ENCODE measurements at regions not wholly inside any gene's neighbourhood (a gene's known extent, or its start where the extent isn't known, plus 50 kb on each side); places are given as distances from the start of the nearest gene placed in this dataset.

- WGBS, result 85% methylated on average over 1 of the region's 1 CpG
- Histone ChIP-seq H3K27ac (no peak overlapping the region), H3K36me3 (no peaks in the 10 kb centered on the region), H3K27me3 (no peaks in the 10 kb centered on the region), H3K4me1 (no peaks in the 10 kb centered on the region), H3K9me3 (no peaks in the 10 kb centered on the region), H3K4me3 (no peak overlapping the region)
- no peak for DNase-seq (ENCODE audit: low spot score in 2 of 2)
- TF ChIP-seq EP300 (IDR thresholded peaks at IDR 0.05) (no peak), CTCF (IDR thresholded peaks at IDR 0.05) (no peak), POLR2A (IDR thresholded peaks at IDR 0.05) (no peak)
These were observed 703.1 kb upstream of the FZD8 start for GRCh38 chr10:36345175-36345533.

- 59% methylated on average over 6 of the region's 6 CpGs for WGBS
- Histone ChIP-seq H3K4me3 (no peak overlapping the region), H3K9me3 (no peaks in the 10 kb centered on the region), H3K36me3 (no peaks in the 10 kb centered on the region), H3K4me1 (no peaks in the 10 kb centered on the region), H3K27ac (no peak overlapping the region), H3K27me3 (no peaks in the 10 kb centered on the region)
- TF ChIP-seq POLR2A (IDR thresholded peaks at IDR 0.05) (no peak), EP300 (IDR thresholded peaks at IDR 0.05) (no peak), POLR2AphosphoS5 (IDR thresholded peaks at IDR 0.05) (no peak), CTCF (IDR thresholded peaks at IDR 0.05) (no peak)
- DNase-seq (ENCODE audit: low spot score in 2 of 2), result no peak
These were observed 702.4 kb upstream of the FZD8 start for GRCh38 chr10:36344240-36345174.

GRCh38 chr10:36342781-36343180 is 700.7 kb upstream of the FZD8 start:
- DNase-seq (ENCODE audit: low spot score in 2 of 2), result no peak
- TF ChIP-seq POLR2A (IDR thresholded peaks at IDR 0.05), result no peak
- TF ChIP-seq CTCF (IDR thresholded peaks at IDR 0.05), result no peak
- TF ChIP-seq POLR2AphosphoS5 (IDR thresholded peaks at IDR 0.05), result no peak
- TF ChIP-seq EP300 (IDR thresholded peaks at IDR 0.05), result no peak
- H3K4me3 ChIP-seq, result no peak overlapping the region
- no peaks in the 10 kb centered on the region for H3K9me3 ChIP-seq
- no peaks in the 10 kb centered on the region for H3K4me1 ChIP-seq
- WGBS, result 45% methylated on average over 2 of the region's 2 CpGs
- no peak overlapping the region for H3K27ac ChIP-seq
- no peaks in the 10 kb centered on the region for H3K27me3 ChIP-seq
- no peaks in the 10 kb centered on the region for H3K36me3 ChIP-seq

- no peaks in the 10 kb centered on the region for H3K9me3 ChIP-seq
- H3K36me3 ChIP-seq, result no peaks in the 10 kb centered on the region
- H3K27me3 ChIP-seq, result no peaks in the 10 kb centered on the region
- no peak for DNase-seq (ENCODE audit: low spot score in 2 of 2)
- H3K4me1 ChIP-seq, result no peaks in the 10 kb centered on the region
- no peak overlapping the region for H3K27ac ChIP-seq
- TF ChIP-seq POLR2AphosphoS5 (IDR thresholded peaks at IDR 0.05) (no peak), POLR2A (IDR thresholded peaks at IDR 0.05) (no peak), EP300 (IDR thresholded peaks at IDR 0.05) (no peak), CTCF (IDR thresholded peaks at IDR 0.05) (no peak)
- 91% methylated on average over 1 of the region's 1 CpG for WGBS
- H3K4me3 ChIP-seq, result no peak overlapping the region
These were observed 699.4 kb upstream of the FZD8 start for GRCh38 chr10:36341471-36341870.

- Histone ChIP-seq H3K4me1 (no peaks in the 10 kb centered on the region), H3K27me3 (no peaks in the 10 kb centered on the region), H3K9me3 (no peaks in the 10 kb centered on the region), H3K27ac (no peak overlapping the region), H3K4me3 (no peak overlapping the region), H3K36me3 (no peaks in the 10 kb centered on the region)
- TF ChIP-seq CTCF (IDR thresholded peaks at IDR 0.05) (no peak), POLR2AphosphoS5 (IDR thresholded peaks at IDR 0.05) (no peak), EP300 (IDR thresholded peaks at IDR 0.05) (no peak), POLR2A (IDR thresholded peaks at IDR 0.05) (no peak)
- WGBS, result 84% methylated on average over 2 of the region's 2 CpGs
- DNase-seq (ENCODE audit: low spot score in 2 of 2), result no peak
These were observed 694.2 kb upstream of the FZD8 start for GRCh38 chr10:36336315-36336714.
